NCI-H187 (cell line): ENCODE measurements at regions not wholly inside any gene's neighbourhood (a gene's known extent, or its start where the extent isn't known, plus 50 kb on each side); places are given as distances from the start of the nearest gene placed in this dataset.
"Not testable (repeated sequence)": the region's sequence is repeated elsewhere in the genome, so short reads cannot be mapped to it uniquely, and the experiment has no call there.

Experiments
- DNase-seq, 2 experiments: peaks; one replicate each; lab custom pipeline; 2025; lab: John Stamatoyannopoulos, UW

GRCh38 chr2:41167014-41167413 lies 715.1 kb upstream of the SLC8A1 start:
- no peak for DNase-seq

DNA sequence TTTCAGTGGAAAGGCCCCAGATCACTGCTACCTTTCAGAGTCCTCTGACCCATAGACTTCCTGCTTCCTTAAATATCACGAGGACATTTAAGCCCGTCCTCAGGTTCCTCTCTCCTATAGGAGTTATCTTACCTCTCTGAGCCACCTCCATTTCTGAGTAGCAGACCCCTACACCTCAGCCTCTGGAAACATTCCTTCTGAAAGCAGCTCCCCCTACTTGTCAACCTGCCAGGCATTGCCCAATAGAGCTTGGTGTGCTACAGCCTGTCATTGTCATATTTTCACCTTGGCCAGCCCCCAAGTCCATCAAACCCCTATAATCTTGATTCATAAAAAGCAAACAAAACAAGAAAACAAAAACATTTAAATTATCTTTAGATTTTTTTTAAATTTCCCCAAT lies 717.9 kb upstream of the SLC8A1 start:
- DNase-seq: no peak

GRCh38 chr2:41170589-41170988 lies 718.7 kb upstream of the SLC8A1 start:
- no peak for DNase-seq

DNA sequence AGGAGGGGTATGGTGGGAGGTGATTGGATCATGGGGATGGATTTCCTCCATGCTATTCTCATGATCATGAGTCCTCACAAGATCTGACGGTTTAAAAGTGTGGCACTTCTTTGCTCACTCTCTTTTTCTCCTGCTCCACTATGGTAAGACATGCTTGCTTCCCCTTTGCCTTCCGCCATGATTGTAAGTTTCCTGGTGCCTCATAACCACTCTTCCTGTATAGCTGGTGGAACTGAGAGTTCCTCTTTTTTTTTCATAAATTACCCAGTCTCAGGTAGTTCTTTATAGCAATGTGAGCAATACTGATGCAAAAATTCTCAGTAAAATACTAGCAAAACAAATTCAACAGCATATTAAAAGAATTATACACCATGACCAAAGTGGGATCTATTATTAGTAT lies 728.5 kb upstream of the SLC8A1 start:
- no peak for DNase-seq

DNA sequence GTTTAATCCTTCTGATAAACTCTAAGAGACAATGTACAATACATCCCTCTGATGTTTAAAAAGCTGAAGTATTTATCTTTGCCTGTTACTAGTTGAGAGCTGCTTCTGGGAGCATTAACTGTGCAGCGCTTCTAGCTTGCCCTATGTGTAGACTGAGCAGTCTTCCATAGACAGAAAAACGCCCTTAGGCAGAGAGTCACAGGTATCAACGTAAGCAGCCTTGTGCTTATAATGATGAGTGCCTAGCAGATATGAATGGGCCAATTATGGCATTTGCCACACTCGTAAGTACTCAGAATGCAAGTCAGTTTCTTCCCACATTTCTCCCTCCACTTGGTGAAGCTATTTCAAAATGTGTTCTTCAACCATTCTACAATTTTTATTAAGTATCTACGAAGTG lies 731.1 kb upstream of the SLC8A1 start:
- no peak for DNase-seq

- no peak for DNase-seq
Measured at GRCh38 chr2:41187376-41188122, 735.7 kb upstream of the SLC8A1 start.

DNA sequence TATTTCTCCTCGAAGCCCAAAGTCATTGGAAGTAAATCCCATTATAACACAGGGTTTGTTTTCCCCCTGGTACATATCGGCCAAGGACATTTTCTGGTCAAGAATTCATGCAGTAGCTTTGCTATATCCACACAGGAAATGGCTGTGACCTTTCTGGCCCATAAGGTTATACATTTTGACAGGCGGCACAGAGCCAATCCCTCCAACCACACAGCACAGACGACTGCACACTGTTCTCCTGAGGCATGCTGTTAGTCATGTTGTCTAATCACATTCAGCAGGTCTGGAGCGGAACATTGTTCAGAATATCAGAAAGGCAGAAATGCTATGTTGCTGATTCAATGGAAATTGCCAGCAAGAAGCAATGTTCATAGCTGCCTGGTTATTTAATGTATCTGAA lies 742.3 kb upstream of the SLC8A1 start:
- DNase-seq: no peak

DNA sequence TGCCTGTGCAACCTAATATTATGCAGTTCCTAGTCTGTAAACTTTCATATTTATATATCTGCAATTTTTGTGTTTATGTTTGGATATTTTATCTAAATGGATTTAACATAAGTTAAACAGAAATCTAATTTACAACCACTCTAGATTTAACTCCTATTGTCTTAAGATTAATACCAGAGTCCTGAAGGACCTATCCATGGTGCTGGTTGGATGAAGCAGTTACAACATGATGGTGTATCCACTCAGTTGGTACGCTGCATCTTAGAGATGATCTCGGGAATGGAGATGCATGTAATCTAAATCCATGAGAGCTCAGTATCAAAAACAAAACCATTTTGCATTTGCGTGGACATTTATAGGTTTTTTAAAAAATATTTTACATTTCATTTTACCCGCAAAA lies 745.9 kb upstream of the SLC8A1 start:
- no peak for DNase-seq

GRCh38 chr2:41199334-41199733 lies 747.4 kb upstream of the SLC8A1 start:
- DNase-seq: no peak

DNA sequence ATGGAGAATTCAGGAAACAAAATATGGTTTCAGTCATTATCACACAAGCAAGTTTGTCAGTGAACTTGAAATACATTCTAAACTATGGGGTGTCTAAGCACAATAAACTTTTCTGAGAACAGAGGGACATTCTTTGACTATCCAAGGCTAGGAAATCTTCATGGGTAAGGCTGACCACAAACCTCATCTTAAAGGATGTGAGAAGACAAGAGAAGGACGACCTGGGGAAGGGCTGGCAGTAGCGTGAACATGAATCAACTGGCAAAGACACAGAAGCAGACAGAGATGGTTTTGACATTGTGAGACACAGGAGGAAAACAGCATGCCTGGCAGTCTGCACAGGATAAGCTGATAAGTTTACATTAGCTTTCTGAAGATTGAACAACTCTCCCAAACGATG lies 752.4 kb upstream of the SLC8A1 start:
- DNase-seq: no peak

- DNase-seq: no peak
Measured at GRCh38 chr2:41206004-41206403, 754.1 kb upstream of the SLC8A1 start.

DNA sequence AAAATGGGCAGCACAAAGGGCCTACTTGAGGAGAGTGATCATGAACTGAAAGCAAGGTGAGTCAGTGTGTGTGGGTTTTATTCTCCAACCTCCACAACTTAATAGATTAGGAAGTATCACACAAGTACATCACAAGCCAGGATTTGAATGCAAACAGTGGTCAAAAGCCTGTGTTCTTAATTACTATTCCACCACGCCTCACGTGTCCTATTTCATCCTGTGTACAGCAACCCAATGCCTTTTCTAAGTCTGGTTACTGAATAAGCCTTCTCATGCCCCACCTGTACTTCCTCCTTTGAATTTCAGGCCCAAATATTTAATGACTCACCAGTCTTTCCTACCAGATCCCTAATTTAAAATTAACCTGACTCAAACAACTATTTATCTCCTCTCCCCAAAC lies 755.7 kb upstream of the SLC8A1 start:
- DNase-seq: no peak

DNA sequence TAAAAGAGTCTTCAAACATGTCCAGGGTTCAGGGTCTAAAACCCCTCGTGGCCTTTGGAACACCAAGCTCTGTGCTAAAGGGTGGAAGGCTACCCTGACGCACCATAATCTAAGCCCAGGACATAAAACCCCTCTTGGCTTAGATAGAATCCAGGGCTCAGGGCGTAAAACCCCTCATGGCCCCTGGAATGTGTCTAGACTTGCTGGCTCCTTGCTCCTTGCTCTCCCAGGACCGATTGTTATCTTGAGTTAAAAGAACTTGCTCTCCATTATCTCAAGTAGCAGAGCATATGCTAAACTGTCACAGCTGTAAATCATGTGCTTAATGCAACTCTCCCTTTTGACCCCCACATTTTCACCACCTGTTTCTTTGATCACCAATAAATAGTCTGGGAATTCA lies 758.1 kb upstream of the SLC8A1 start:
- DNase-seq: not testable (repeated sequence)

- no peak for DNase-seq
Measured at GRCh38 chr2:41216978-41217377, 765.1 kb upstream of the SLC8A1 start.

DNA sequence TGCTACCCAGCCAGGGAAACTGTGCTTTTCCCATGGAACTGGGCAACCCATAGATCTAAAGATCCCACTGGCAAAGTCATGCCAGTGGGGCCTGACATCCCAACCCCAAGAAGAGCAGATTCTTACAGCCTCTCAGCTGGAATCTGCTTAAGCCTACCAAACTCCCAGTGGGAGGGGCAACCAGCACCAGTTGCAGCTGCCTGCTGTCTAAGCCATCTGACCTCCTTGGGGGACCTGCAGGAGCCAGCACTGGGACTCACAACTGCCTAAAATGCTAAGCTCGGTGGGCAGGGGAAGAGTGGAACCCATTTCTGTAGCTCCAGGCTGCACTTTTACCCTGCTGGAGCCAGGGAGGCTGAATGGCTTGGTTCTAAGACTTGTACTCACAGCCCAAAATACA lies 770.7 kb upstream of the SLC8A1 start:
- DNase-seq: no peak

GRCh38 chr2:41234093-41234492 lies 782.2 kb upstream of the SLC8A1 start:
- DNase-seq: no peak

- DNase-seq: no peak
Measured at GRCh38 chr2:41241325-41242000, 789.6 kb upstream of the SLC8A1 start.

GRCh38 chr2:41242001-41242331 lies 790.1 kb upstream of the SLC8A1 start:
- no peak for DNase-seq

- no peak for DNase-seq
Measured at GRCh38 chr2:41267929-41268659, 779.7 kb upstream of the PKDCC start.

GRCh38 chr2:41283079-41283775 lies 764.6 kb upstream of the PKDCC start:
- DNase-seq: no peak

- no peak for DNase-seq
Measured at GRCh38 chr2:41293491-41293890, 754.3 kb upstream of the PKDCC start.

- DNase-seq: no peak
Measured at GRCh38 chr2:41294331-41294730, 753.5 kb upstream of the PKDCC start.

DNA sequence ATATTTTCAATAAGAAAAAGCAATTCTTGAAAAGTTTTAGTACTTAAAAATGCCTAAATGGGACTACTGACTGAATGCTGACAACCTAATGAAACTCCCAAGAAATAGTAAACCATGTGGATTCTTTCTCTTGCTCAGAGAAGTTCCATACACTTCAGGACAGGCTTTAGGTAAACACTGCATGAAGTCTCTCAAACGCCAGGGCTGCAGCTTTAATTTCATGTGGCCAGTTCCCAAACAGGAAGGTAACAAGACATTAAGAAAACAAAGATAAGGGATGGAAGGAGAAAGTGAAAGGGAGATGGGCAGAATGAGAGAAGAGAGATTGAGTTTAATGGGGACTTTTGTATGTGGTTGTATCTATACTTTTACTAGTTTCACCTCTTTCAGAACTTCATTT lies 734.7 kb upstream of the PKDCC start:
- no peak for DNase-seq
